Epithelial cell of esophagus (primary cell): ENCODE measurements at regions not wholly inside any gene's neighbourhood (a gene's known extent, or its start where the extent isn't known, plus 50 kb on each side); places are given as distances from the start of the nearest gene placed in this dataset.

Source experiments
- DNase-seq: peaks from one replicate; pipeline ENCODE4 v3.0.0; 2010; ENCODE audit warnings: low read depth
- H3K4me3 ChIP-seq: 2 replicates; pipeline ENCODE4 v1.5.1; 2011; ENCODE audit warnings: mild to moderate bottlenecking, low read length, control low read depth
- TF ChIP-seq, protein P1 (sequence below): IDR thresholded peaks from 2 replicates; pipeline ENCODE4 v1.5.1; 2011; ENCODE audit warnings: low read depth, mild to moderate bottlenecking, low read length, control low read depth, inconsistent platforms; ENCODE audit not compliant: insufficient read depth; ENCODE audit errors: missing control alignments

DNA sequence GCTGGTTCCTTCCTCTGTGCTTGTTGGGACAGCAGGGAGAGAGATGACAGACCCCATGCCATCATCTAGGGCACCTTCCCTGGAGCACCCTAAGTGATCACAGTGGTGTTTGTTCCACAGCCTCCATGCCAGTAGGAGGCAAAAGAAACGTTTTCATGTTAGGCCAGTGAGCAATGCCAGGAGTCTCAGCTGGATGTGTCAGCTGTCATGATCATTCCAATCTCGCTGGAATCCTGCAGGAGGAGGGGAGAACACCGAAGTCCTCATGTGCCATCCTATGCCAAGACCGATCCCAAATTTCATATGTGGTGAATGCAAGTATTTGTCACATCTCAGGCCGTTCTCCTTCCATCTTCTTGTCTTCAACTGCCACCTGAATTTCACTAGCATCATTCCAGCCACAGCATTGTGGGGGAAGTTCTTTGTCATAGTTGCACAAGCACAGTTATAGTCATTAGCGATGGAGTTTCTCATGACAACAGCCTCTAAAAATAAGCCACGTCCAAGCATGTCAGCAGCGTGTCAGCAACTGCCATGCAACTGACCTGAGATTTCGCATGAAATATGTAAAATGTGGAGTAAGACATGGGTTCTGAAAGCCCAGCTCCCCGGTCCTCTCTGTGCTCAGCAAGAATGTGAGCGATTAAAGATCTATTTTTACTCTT is 97.2 kb upstream of the DNAH5 start:
- TF ChIP-seq, protein P1, sequence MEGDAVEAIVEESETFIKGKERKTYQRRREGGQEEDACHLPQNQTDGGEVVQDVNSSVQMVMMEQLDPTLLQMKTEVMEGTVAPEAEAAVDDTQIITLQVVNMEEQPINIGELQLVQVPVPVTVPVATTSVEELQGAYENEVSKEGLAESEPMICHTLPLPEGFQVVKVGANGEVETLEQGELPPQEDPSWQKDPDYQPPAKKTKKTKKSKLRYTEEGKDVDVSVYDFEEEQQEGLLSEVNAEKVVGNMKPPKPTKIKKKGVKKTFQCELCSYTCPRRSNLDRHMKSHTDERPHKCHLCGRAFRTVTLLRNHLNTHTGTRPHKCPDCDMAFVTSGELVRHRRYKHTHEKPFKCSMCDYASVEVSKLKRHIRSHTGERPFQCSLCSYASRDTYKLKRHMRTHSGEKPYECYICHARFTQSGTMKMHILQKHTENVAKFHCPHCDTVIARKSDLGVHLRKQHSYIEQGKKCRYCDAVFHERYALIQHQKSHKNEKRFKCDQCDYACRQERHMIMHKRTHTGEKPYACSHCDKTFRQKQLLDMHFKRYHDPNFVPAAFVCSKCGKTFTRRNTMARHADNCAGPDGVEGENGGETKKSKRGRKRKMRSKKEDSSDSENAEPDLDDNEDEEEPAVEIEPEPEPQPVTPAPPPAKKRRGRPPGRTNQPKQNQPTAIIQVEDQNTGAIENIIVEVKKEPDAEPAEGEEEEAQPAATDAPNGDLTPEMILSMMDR, result no peak
- no peak overlapping the region for H3K4me3 ChIP-seq
- peak; percentile 38 for DNase-seq

DNA sequence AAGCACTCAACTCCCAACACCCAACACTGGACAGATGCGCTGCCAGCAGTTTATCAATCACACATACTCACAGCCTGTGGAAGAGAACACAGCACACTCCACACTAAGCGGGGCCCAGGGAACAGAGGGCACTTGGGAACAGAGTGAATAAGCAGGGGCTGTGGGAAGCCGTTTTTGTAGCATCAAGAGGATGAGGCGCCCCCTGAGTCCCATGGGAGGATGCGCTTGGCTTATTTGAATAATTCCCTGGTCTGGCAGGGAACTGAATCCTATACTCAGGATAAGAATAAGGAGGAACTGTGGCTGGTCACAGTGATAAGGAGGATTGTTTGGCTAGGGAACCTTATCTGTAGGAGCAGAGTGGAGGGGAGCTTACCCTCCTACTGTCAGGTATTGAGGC is 96.1 kb upstream of the DNAH5 start:
- no peak overlapping the region for H3K4me3 ChIP-seq
- DNase-seq, result no peak
- TF ChIP-seq, protein P1, result no peak

DNA sequence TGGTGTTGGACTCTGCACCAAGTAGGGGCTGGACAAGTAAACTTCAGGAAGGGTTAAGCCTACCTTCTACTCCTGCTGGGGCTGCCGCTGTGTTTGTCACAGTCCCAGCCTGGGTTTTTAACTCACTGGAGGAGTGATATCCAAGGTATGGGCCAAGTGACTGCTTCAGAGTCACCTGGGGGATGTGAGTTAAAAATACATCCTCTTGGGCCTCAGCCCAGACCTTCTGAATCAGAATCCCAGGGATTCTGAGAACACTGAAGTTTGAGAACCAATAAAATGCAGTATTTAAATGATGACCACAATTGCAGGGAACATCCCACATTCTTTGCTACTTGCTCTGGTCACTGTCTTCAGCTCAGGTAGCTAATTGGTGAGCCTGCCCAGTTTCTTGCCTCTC is 95.1 kb upstream of the DNAH5 start:
- DNase-seq, result peak; percentile 80

DNA sequence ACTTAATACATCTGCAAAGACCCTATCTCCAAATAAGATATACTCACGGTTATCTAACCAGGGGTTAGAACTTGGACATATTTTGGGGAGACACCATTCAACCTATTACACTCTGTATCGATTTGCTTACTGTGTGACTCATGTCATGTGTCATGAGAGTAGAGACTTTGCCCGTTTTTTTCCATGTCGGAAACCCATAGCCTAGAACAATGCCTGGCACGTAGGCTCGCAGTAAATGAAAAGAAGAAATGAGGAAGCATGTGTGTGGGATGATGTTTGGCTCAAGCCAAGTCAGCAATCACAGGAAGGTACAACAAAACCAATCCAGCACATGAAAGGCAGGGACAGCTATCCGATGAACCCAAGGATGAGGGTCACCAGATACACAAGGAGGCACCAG is 94.6 kb upstream of the DNAH5 start:
- TF ChIP-seq, protein P1, result no peak
- no peak overlapping the region for H3K4me3 ChIP-seq
- peak; percentile 80 for DNase-seq

More for the DNA sequence above, 95.1 kb upstream of the DNAH5 start:
- H3K4me3 ChIP-seq, result no peak overlapping the region
- TF ChIP-seq, protein P1, result no peak

DNA sequence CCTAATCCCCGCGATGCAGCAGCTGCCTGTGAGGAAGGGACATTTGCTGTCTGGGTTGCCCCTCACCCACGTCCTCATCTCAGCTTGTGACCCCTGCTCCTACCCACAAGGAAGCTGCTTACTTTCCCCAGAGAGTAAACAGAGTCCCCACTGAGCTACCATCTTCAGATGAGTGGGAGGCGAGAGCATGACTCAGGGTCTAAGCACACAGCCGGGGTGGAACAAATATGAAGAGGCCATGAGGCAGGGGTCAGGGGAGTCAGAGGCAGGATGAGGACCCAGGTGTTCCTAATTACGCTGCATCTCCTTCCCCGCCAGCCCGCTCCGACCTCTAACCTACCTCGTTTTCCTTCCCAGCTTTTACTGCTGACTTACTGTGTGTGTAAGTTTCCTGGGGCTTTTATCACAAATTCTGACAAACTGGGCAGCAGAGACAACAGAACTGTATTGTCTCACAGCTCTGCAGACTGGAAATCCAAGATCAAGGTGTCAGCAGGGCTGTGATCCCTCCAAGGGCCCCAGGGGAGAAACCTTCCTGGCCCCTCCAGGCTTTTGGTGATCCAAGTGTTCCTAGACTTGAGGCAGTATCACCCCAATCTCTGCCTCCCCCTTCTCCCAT is 94.0 kb upstream of the DNAH5 start:
- TF ChIP-seq, protein P1, result no peak
- no peak overlapping the region for H3K4me3 ChIP-seq
- peak; percentile 70 for DNase-seq

DNA sequence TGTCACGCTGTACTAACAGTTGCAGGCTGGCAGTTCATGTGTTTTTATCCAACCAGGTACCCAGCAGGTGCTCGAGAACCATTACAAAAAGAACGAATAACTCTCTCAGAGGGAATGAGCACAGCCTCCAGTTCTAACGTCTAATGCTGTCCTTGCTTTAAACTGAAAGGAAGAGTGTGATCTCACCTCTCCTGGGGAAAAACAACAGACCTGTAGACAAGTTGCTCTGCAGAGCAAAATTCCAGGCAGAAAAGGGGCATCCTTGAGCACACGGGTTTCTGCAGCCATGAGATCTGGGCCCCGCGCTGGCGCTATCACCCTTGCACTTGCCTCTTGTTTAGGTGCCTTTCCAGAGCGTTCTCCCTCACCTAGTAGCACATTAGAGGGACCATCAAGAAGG is 92.5 kb upstream of the DNAH5 start:
- H3K4me3 ChIP-seq, result no peak overlapping the region
- peak; percentile 44 for DNase-seq
- TF ChIP-seq, protein P1, result no peak

- DNase-seq, result peak; percentile 27
- H3K4me3 ChIP-seq, result no peak overlapping the region
Observed at GRCh38 chr5:14036514-14036913, 92.0 kb upstream of the DNAH5 start.

More at GRCh38 chr5:14036514-14036913, 92.0 kb upstream of the DNAH5 start:
- TF ChIP-seq, protein P1, result no peak
